ENCODE measurements at regions not wholly inside any gene's neighbourhood (a gene's known extent, or its start where the extent isn't known, plus 50 kb on each side); places are given as distances from the start of the nearest gene placed in this dataset.

GRCh38 chrX:45748369-45748774 is 547.7 kb upstream of the DIPK2B start:
- H3K9me3 ChIP-seq (ENCODE audit: control insufficient read depth, insufficient read depth, low read depth, low read length), result no peaks in the 10 kb centered on the region
- H3K4me3 ChIP-seq (ENCODE audit: low read depth, low read length), result no peak overlapping the region
- peaks cover 6 to 85% of the 10 kb centered on the region in 2 experiments; a peak in 2 of 3 replicates for H3K36me3 ChIP-seq (ENCODE audit: control insufficient read depth in 2 of 2, insufficient read depth in 1 of 2, low read length in 2 of 2)
- H3K4me1 ChIP-seq (ENCODE audit: control insufficient read depth, insufficient read depth, low read length), result no peaks in the 10 kb centered on the region
- POLR2A ChIA-PET, result no interaction called here
- TF ChIP-seq ZNF23 (tag by site-specific recombination; IDR thresholded peaks at IDR 0.05; ENCODE audit: borderline replicate concordance) (no peak), ZNF544 (tag by site-specific recombination; IDR thresholded peaks at IDR 0.05) (no peak)
- CTCF ChIA-PET, result interaction anchor here (0.6 kb wide), 1 partner anchor 1060 kb away, joined by 4 read pairs; no protein-coding TSS in a partner anchor
- no peak overlapping the region for H3K27ac ChIP-seq (ENCODE audit: extremely low read depth, low read depth, low read length)

DNA sequence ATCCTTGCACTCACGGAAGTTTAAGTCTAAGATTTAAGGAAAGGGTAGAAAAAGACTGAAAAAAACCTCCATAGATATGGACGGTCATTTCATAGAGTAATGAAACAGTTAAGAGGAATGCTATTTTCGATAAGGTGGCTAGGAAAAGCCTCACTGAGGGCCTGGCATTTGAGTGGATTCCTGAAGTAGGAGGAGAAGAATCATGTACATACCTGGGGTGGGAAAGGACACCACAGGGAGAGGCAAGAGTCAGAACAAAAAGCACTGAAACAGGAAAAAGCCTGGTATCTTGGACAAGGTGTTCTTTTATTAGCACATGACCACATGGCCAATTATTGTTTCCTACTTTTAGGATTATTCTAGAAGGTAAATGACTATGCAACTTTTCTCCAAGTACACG is 547.2 kb upstream of the DIPK2B start:
- POLR2A ChIA-PET, result no interaction called here
- H3K4me3 ChIP-seq (ENCODE audit: low read depth, low read length), result no peak overlapping the region
- TF ChIP-seq, protein P1, sequence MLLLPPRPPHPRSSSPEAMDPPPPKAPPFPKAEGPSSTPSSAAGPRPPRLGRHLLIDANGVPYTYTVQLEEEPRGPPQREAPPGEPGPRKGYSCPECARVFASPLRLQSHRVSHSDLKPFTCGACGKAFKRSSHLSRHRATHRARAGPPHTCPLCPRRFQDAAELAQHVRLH (tag by site-specific recombination; IDR thresholded peaks at IDR 0.05), result no peak
- TF ChIP-seq ZNF16 (tag by site-specific recombination; IDR thresholded peaks at IDR 0.05; ENCODE audit: low read depth) (no peak), ZNF146 (tag by site-specific recombination; IDR thresholded peaks at IDR 0.05) (no peak), ZNF133 (tag by site-specific recombination; IDR thresholded peaks at IDR 0.05) (no peak), ZNF23 (tag by site-specific recombination; IDR thresholded peaks at IDR 0.05; ENCODE audit: borderline replicate concordance) (no peak), ZNF366 (tag by site-specific recombination; conservative IDR thresholded peaks at IDR 0.05) (no peak), ZNF148 (tag by site-specific recombination; IDR thresholded peaks at IDR 0.05; ENCODE audit: borderline replicate concordance) (no peak), ZNF768 (tag by site-specific recombination; IDR thresholded peaks at IDR 0.05) (no peak), PRDM10 (tag by site-specific recombination; IDR thresholded peaks at IDR 0.05) (no peak), ZNF776 (tag by site-specific recombination; IDR thresholded peaks at IDR 0.05; ENCODE audit: borderline replicate concordance) (no peak), MYNN (tag by site-specific recombination; IDR thresholded peaks at IDR 0.05; ENCODE audit: borderline replicate concordance) (no peak), ZNF561 (tag by site-specific recombination; IDR thresholded peaks at IDR 0.05; ENCODE audit: borderline replicate concordance) (no peak), GLIS1 (tag by site-specific recombination; IDR thresholded peaks at IDR 0.05) (no peak)
- TF ChIP-seq, protein P2, sequence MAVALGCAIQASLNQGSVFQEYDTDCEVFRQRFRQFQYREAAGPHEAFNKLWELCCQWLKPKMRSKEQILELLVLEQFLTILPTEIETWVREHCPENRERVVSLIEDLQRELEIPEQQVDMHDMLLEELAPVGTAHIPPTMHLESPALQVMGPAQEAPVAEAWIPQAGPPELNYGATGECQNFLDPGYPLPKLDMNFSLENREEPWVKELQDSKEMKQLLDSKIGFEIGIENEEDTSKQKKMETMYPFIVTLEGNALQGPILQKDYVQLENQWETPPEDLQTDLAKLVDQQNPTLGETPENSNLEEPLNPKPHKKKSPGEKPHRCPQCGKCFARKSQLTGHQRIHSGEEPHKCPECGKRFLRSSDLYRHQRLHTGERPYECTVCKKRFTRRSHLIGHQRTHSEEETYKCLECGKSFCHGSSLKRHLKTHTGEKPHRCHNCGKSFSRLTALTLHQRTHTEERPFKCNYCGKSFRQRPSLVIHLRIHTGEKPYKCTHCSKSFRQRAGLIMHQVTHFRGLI (tag by site-specific recombination; IDR thresholded peaks at IDR 0.05), result no peak
- TF ChIP-seq, protein P3, sequence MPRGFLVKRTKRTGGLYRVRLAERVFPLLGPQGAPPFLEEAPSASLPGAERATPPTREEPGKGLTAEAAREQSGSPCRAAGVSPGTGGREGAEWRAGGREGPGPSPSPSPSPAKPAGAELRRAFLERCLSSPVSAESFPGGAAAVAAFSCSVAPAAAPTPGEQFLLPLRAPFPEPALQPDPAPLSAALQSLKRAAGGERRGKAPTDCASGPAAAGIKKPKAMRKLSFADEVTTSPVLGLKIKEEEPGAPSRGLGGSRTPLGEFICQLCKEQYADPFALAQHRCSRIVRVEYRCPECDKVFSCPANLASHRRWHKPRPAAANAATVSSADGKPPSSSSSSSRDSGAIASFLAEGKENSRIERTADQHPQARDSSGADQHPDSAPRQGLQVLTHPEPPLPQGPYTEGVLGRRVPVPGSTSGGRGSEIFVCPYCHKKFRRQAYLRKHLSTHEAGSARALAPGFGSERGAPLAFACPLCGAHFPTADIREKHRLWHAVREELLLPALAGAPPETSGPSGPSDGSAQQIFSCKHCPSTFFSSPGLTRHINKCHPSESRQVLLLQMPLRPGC (tag by site-specific recombination; IDR thresholded peaks at IDR 0.05), result no peak
- TF ChIP-seq, protein P4, sequence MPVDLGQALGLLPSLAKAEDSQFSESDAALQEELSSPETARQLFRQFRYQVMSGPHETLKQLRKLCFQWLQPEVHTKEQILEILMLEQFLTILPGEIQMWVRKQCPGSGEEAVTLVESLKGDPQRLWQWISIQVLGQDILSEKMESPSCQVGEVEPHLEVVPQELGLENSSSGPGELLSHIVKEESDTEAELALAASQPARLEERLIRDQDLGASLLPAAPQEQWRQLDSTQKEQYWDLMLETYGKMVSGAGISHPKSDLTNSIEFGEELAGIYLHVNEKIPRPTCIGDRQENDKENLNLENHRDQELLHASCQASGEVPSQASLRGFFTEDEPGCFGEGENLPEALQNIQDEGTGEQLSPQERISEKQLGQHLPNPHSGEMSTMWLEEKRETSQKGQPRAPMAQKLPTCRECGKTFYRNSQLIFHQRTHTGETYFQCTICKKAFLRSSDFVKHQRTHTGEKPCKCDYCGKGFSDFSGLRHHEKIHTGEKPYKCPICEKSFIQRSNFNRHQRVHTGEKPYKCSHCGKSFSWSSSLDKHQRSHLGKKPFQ (tag by site-specific recombination; IDR thresholded peaks at IDR 0.05), result no peak
- no peaks in the 10 kb centered on the region for H3K4me1 ChIP-seq (ENCODE audit: control insufficient read depth, insufficient read depth, low read length)
- CTCF ChIA-PET, result interaction anchor here (0.6 to 0.9 kb wide), 2 partner anchors 628 to 1059 kb away, joined by 4 read pairs; no protein-coding TSS in a partner anchor
- H3K9me3 ChIP-seq (ENCODE audit: control insufficient read depth, insufficient read depth, low read depth, low read length), result no peaks in the 10 kb centered on the region
- H3K27ac ChIP-seq (ENCODE audit: extremely low read depth, low read depth, low read length), result no peak overlapping the region
- H3K36me3 ChIP-seq (ENCODE audit: control insufficient read depth in 2 of 2, insufficient read depth in 1 of 2, low read length in 2 of 2), result peaks cover 6 to 80% of the 10 kb centered on the region in 2 experiments; a peak in 2 of 3 replicates

Data from HEK293 (cell line).